BLaER1 (cell line): ENCODE measurements at regions not wholly inside any gene's neighbourhood (a gene's known extent, or its start where the extent isn't known, plus 50 kb on each side); places are given as distances from the start of the nearest gene placed in this dataset.

Experiments used
- H3K27ac ChIP-seq: shearing (Covaris generic); formaldehyde crosslinking; 2 replicates; pipeline ENCODE4 v1.8.1; 2022
- H3K27me3 ChIP-seq: shearing (Covaris generic); formaldehyde crosslinking; 2 replicates; pipeline ENCODE4 v1.8.1; 2022
- H3K36me3 ChIP-seq: shearing (Covaris generic); formaldehyde crosslinking; 2 replicates; pipeline ENCODE4 v1.8.1; 2022
- H3K4me1 ChIP-seq: shearing (Covaris generic); formaldehyde crosslinking; 2 replicates; pipeline ENCODE4 v1.8.1; 2022
- H3K4me2 ChIP-seq: shearing (Covaris generic); formaldehyde crosslinking; 2 replicates; pipeline ENCODE4 v1.8.1; 2022
- H3K4me3 ChIP-seq: shearing (Covaris generic); formaldehyde crosslinking; 2 replicates; pipeline ENCODE4 v1.8.1; 2022
- H3K9ac ChIP-seq: shearing (Covaris generic); formaldehyde crosslinking; 2 replicates; pipeline ENCODE4 v1.8.1; 2022
- H3K9me3 ChIP-seq: shearing (Covaris generic); formaldehyde crosslinking; 2 replicates; pipeline ENCODE4 v1.8.1; 2022
- H4K20me1 ChIP-seq: shearing (Covaris generic); formaldehyde crosslinking; 2 replicates; pipeline ENCODE4 v1.8.1; 2022
- Cebpa-rat ChIP-seq: shearing (Covaris generic); IDR thresholded peaks from 2 replicates; pipeline ENCODE4 v1.8.1; 2022

GRCh38 chr2:204012072-204012653 is 75.6 kb downstream of the ICOS start:
- no peak overlapping the region for H3K9ac ChIP-seq
- no peak overlapping the region for H3K4me3 ChIP-seq
- no peaks in the 10 kb centered on the region for H3K27me3 ChIP-seq
- H3K9me3 ChIP-seq: no peaks in the 10 kb centered on the region
- H3K27ac ChIP-seq: no peak overlapping the region
- no peak overlapping the region for H3K4me2 ChIP-seq
- TF ChIP-seq Cebpa-rat: no peak
- no peaks in the 10 kb centered on the region for H4K20me1 ChIP-seq
- no peaks in the 10 kb centered on the region for H3K36me3 ChIP-seq
- no peaks in the 10 kb centered on the region for H3K4me1 ChIP-seq

- Histone ChIP-seq H3K9ac (no peak overlapping the region), H3K36me3 (no peaks in the 10 kb centered on the region), H3K4me3 (no peak overlapping the region), H3K4me1 (no peaks in the 10 kb centered on the region), H3K4me2 (no peak overlapping the region), H3K27ac (no peak overlapping the region), H3K27me3 (no peaks in the 10 kb centered on the region), H4K20me1 (no peaks in the 10 kb centered on the region), H3K9me3 (peaks cover 17% of the 10 kb centered on the region)
- TF ChIP-seq Cebpa-rat: no peak
Measured at GRCh38 chr2:204015118-204015843, 78.7 kb downstream of the ICOS start.

GRCh38 chr2:204018717-204019116 is 82.2 kb downstream of the ICOS start:
- no peak overlapping the region for H3K27ac ChIP-seq
- H3K36me3 ChIP-seq: no peaks in the 10 kb centered on the region
- H3K9me3 ChIP-seq: peaks cover 17% of the 10 kb centered on the region
- no peaks in the 10 kb centered on the region for H3K4me1 ChIP-seq
- TF ChIP-seq Cebpa-rat: no peak
- no peak overlapping the region for H3K4me2 ChIP-seq
- no peaks in the 10 kb centered on the region for H4K20me1 ChIP-seq
- H3K27me3 ChIP-seq: no peaks in the 10 kb centered on the region
- no peak overlapping the region for H3K4me3 ChIP-seq
- no peak overlapping the region for H3K9ac ChIP-seq

GRCh38 chr2:204019572-204020501 is 83.3 kb downstream of the ICOS start:
- Histone ChIP-seq H3K9me3 (peaks cover 17% of the 10 kb centered on the region), H3K9ac (no peak overlapping the region), H3K27me3 (no peaks in the 10 kb centered on the region), H3K4me3 (no peak overlapping the region), H3K4me1 (peaks cover 8% of the 10 kb centered on the region), H4K20me1 (no peaks in the 10 kb centered on the region), H3K36me3 (no peaks in the 10 kb centered on the region), H3K27ac (no peak overlapping the region), H3K4me2 (no peak overlapping the region)
- TF ChIP-seq Cebpa-rat: no peak

GRCh38 chr2:204021290-204022081 is 84.9 kb downstream of the ICOS start:
- Histone ChIP-seq H3K36me3 (no peaks in the 10 kb centered on the region), H3K9me3 (peaks cover 17% of the 10 kb centered on the region), H4K20me1 (no peaks in the 10 kb centered on the region), H3K9ac (no peak overlapping the region), H3K27ac (no peak overlapping the region), H3K4me3 (no peak overlapping the region), H3K4me1 (peaks cover 25% of the 10 kb centered on the region), H3K4me2 (no peak overlapping the region), H3K27me3 (no peaks in the 10 kb centered on the region)
- no peak for TF ChIP-seq Cebpa-rat

- no peak overlapping the region for H3K4me2 ChIP-seq
- peaks cover 15% of the 10 kb centered on the region for H3K9me3 ChIP-seq
- no peak overlapping the region for H3K4me3 ChIP-seq
- H3K9ac ChIP-seq: no peak overlapping the region
- H3K4me1 ChIP-seq: peaks cover 35% of the 10 kb centered on the region
- H4K20me1 ChIP-seq: no peaks in the 10 kb centered on the region
- no peaks in the 10 kb centered on the region for H3K36me3 ChIP-seq
- H3K27me3 ChIP-seq: no peaks in the 10 kb centered on the region
- H3K27ac ChIP-seq: no peak overlapping the region
- TF ChIP-seq Cebpa-rat: no peak
Measured at GRCh38 chr2:204022550-204022949, 86.0 kb downstream of the ICOS start.

GRCh38 chr2:204023088-204023487 is 86.5 kb downstream of the ICOS start:
- no peak overlapping the region for H3K27ac ChIP-seq
- peaks cover 41% of the 10 kb centered on the region for H3K4me1 ChIP-seq
- no peak overlapping the region for H3K4me3 ChIP-seq
- no peaks in the 10 kb centered on the region for H3K27me3 ChIP-seq
- no peak overlapping the region for H3K4me2 ChIP-seq
- no peaks in the 10 kb centered on the region for H4K20me1 ChIP-seq
- no peak overlapping the region for H3K9ac ChIP-seq
- peaks cover 15% of the 10 kb centered on the region for H3K9me3 ChIP-seq
- no peak for TF ChIP-seq Cebpa-rat
- H3K36me3 ChIP-seq: no peaks in the 10 kb centered on the region

- no peak overlapping the region for H3K4me3 ChIP-seq
- peaks cover 22% of the 10 kb centered on the region for H3K9me3 ChIP-seq
- H4K20me1 ChIP-seq: no peaks in the 10 kb centered on the region
- H3K27me3 ChIP-seq: no peaks in the 10 kb centered on the region
- TF ChIP-seq Cebpa-rat: no peak
- H3K4me2 ChIP-seq: peak overlapping the region; percentile 15
- no peaks in the 10 kb centered on the region for H3K36me3 ChIP-seq
- H3K9ac ChIP-seq: no peak overlapping the region
- H3K4me1 ChIP-seq: peaks cover 46% of the 10 kb centered on the region
- H3K27ac ChIP-seq: no peak overlapping the region
Measured at GRCh38 chr2:204024503-204024902, 87.9 kb downstream of the ICOS start.

- no peak overlapping the region for H3K27ac ChIP-seq
- H3K9me3 ChIP-seq: peaks cover 23% of the 10 kb centered on the region
- H3K36me3 ChIP-seq: no peaks in the 10 kb centered on the region
- no peaks in the 10 kb centered on the region for H3K27me3 ChIP-seq
- no peak for TF ChIP-seq Cebpa-rat
- peaks cover 46% of the 10 kb centered on the region for H3K4me1 ChIP-seq
- peak overlapping the region; percentile 18 for H3K4me2 ChIP-seq
- H3K9ac ChIP-seq: no peak overlapping the region
- H3K4me3 ChIP-seq: no peak overlapping the region
- no peaks in the 10 kb centered on the region for H4K20me1 ChIP-seq
Measured at GRCh38 chr2:204024906-204025475, 88.4 kb downstream of the ICOS start.
